Bronchial epithelial cell (primary cell): ENCODE measurements at regions not wholly inside any gene's neighbourhood (a gene's known extent, or its start where the extent isn't known, plus 50 kb on each side); places are given as distances from the start of the nearest gene placed in this dataset.
A peak's percentile ranks its signal among the peaks of the same experiment; 100 is the strongest.
"Not testable (repeated sequence)": the region's sequence is repeated elsewhere in the genome, so short reads cannot be mapped to it uniquely, and the experiment has no call there.

Experiments used
- DNase-seq: peaks from one replicate; pipeline ENCODE4 v3.0.0-alpha.2; 2010; ENCODE audit warnings: low read depth
- FAIRE-seq: peaks from 2 replicates; lab custom pipeline; 2011; peaks lifted over from hg19 to GRCh38; lab: Jason Lieb, UNC
- H3K27me3 ChIP-seq: 2 replicates; pipeline ENCODE4 v1.5.1; 2011; ENCODE audit warnings: low read length; ENCODE audit not compliant: control insufficient read depth, insufficient read depth
- H3K36me3 ChIP-seq: 2 replicates; pipeline ENCODE4 v1.5.1; 2011; ENCODE audit warnings: low read length; ENCODE audit not compliant: control insufficient read depth, insufficient read depth
- H3K4me3 ChIP-seq: 2 replicates; pipeline ENCODE4 v1.5.1; 2011; ENCODE audit warnings: mild to moderate bottlenecking, low read depth, low read length, control low read depth
- CTCF ChIP-seq: IDR thresholded peaks from 2 replicates; pipeline ENCODE4 v1.5.1; 2011; ENCODE audit warnings: mild to moderate bottlenecking, moderate library complexity, low read length, control low read depth, inconsistent platforms; ENCODE audit not compliant: insufficient read depth, severe bottlenecking

- H3K36me3 ChIP-seq: no peaks in the 10 kb centered on the region
- DNase-seq (peak; percentile 12), FAIRE-seq (no peak)
- no peaks in the 10 kb centered on the region for H3K27me3 ChIP-seq
- TF ChIP-seq CTCF: no peak
- no peak overlapping the region for H3K4me3 ChIP-seq
Observed at GRCh38 chr2:53500181-53500580, 267.4 kb upstream of the CHAC2 start.

DNA sequence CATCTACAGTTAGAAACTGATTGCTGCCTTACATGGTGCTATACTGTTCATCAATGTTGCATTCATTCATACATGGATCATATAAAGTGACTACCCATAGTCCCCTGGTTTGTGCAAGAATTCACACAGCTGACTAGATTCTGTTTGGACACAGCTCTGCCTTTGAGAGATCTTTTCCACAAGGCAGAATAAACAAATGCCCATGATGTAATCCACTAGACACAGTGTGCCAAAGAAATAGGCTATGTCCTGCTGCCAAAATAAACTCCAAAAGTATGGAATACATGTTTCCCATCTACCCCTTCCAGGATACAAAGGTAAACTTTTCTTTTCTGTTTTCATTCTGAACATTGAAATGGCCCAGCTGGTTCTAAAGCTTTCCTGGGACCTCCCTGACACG, 269.4 kb upstream of the CHAC2 start:
- no peak overlapping the region for H3K4me3 ChIP-seq
- DNase-seq (peak; percentile 75), FAIRE-seq (no peak)
- TF ChIP-seq CTCF: no peak
- no peaks in the 10 kb centered on the region for H3K27me3 ChIP-seq
- H3K36me3 ChIP-seq: no peaks in the 10 kb centered on the region

DNA sequence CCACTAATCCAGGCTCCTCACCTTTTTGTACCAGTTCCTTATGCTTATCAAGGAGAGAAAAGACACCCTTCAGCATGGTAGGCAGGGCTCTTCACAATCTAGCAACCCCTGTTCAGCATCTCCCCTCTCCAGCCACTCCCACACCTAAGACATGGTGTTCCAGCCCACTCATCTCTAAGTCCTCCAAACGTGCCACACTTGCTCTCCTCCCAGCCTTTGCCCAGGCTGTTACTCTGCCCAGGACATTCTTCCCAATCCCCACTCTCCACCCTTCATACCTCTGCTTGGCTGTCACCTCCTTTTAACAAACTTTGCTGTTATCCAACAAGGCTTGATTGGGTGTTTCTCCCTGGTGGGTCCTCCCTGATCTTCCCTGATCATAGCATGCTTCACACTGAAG, 270.6 kb upstream of the CHAC2 start:
- Histone ChIP-seq H3K27me3 (no peaks in the 10 kb centered on the region), H3K36me3 (no peaks in the 10 kb centered on the region), H3K4me3 (no peak overlapping the region)
- FAIRE-seq: no peak
- no peak for DNase-seq
- TF ChIP-seq CTCF: no peak

GRCh38 chr2:53493210-53493609, 274.4 kb upstream of the CHAC2 start:
- Histone ChIP-seq H3K36me3 (no peaks in the 10 kb centered on the region), H3K27me3 (no peaks in the 10 kb centered on the region), H3K4me3 (no peak overlapping the region)
- no peak for FAIRE-seq
- no peak for DNase-seq
- TF ChIP-seq CTCF: no peak

DNA sequence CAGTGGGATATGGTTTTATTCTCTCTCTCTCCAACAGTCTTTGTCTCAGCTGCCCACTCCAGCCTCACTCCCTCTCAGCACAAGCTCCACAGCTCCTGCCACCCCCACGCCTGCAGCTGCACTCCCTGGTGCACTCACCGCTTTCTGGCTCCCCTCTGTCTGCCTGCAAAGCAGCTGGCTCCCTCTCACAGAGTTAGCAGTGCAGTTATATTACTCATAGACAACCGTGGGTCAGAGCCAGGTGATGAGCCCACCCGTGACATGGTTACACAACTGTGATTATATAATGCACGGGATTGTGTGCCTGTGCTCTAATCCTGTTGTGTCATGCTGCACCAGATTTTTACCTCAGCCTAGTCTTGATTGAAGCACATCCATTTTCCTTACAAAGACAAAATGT, 276.9 kb upstream of the CHAC2 start:
- Histone ChIP-seq H3K4me3 (no peak overlapping the region), H3K36me3 (no peaks in the 10 kb centered on the region), H3K27me3 (no peaks in the 10 kb centered on the region)
- DNase-seq: peak; percentile 17
- no peak for FAIRE-seq
- TF ChIP-seq CTCF: no peak

DNA sequence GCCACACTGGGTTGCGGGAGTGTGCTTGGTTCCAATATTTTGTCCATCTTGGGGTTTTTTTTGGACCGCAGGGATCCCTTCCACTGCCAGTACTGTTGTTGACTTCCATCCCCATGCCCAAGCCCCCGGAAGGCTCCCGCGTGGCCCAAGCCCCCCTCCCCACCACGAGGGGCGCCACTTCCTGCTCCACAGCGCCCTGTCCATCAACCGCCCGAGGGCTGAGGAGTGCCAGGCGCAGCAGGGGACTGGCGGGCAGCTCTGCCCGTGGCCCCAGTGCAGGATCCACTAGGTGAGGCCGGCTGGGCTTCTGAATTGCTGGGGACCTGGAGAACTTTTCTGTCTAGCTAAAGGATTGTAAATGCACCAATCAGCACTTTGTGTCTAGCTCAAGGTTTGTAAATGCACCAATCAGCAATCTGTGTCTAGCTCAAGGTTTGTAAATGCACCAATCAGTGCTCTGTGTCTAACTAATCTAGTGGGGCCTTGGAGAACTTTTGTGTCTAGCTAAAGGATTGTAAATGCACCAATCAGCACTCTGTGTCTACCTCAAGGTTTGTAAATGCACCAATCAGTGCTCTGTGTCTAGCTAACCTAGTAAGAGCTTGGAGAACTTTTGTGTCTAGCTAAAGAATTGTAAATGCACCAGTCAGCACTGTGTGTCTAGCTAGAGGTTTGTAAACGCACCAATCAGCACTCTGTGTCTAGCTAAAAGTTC, 281.3 kb upstream of the CHAC2 start:
- H3K4me3 ChIP-seq, H3K27me3 ChIP-seq, H3K36me3 ChIP-seq, FAIRE-seq, DNase-seq: not testable (repeated sequence)
